Ishikawa (cell line): ENCODE measurements at regions not wholly inside any gene's neighbourhood (a gene's known extent, or its start where the extent isn't known, plus 50 kb on each side); places are given as distances from the start of the nearest gene placed in this dataset.

Experiments used
- CEBPB ChIP-seq: IDR thresholded peaks from 2 replicates; pipeline ENCODE4 v1.6.1; 2012
- EGR1 ChIP-seq: IDR thresholded peaks from 2 replicates; pipeline ENCODE4 v1.6.1; 2012
- EP300 ChIP-seq: IDR thresholded peaks from 2 replicates; pipeline ENCODE4 v1.6.1; 2012; ENCODE audit warnings: borderline replicate concordance
- FOXM1 ChIP-seq: IDR thresholded peaks from 2 replicates; pipeline ENCODE4 v1.6.1; 2012; ENCODE audit warnings: low read depth, borderline replicate concordance
- NFIC ChIP-seq: IDR thresholded peaks from 2 replicates; pipeline ENCODE4 v1.6.1; 2012
- RAD21 ChIP-seq: IDR thresholded peaks from 2 replicates; pipeline ENCODE4 v1.6.1; 2012; ENCODE audit warnings: low read depth
- TAF1 ChIP-seq: IDR thresholded peaks from 2 replicates; pipeline ENCODE4 v1.6.1; 2012; ENCODE audit warnings: low read depth, mild to moderate bottlenecking
- TCF12 ChIP-seq: IDR thresholded peaks from 2 replicates; pipeline ENCODE4 v1.6.1; 2012; ENCODE audit warnings: low read depth
- TEAD4 ChIP-seq: IDR thresholded peaks from 2 replicates; pipeline ENCODE4 v1.6.1; 2012
- YY1 ChIP-seq: IDR thresholded peaks from 2 replicates; pipeline ENCODE4 v1.6.1; 2012; ENCODE audit warnings: low read depth
- ZBTB7A ChIP-seq: IDR thresholded peaks from 2 replicates; pipeline ENCODE4 v1.6.1; 2012; ENCODE audit warnings: low read depth
- TF ChIP-seq, protein P1 (sequence below): IDR thresholded peaks from 2 replicates; pipeline ENCODE4 v1.6.1; 2012
- TF ChIP-seq, protein P2 (sequence below): IDR thresholded peaks from 2 replicates; pipeline ENCODE4 v1.6.1; 2012; ENCODE audit warnings: low read depth, mild to moderate bottlenecking
- TF ChIP-seq, protein P3 (sequence below): IDR thresholded peaks from 2 replicates; pipeline ENCODE4 v1.6.1; 2012

DNA sequence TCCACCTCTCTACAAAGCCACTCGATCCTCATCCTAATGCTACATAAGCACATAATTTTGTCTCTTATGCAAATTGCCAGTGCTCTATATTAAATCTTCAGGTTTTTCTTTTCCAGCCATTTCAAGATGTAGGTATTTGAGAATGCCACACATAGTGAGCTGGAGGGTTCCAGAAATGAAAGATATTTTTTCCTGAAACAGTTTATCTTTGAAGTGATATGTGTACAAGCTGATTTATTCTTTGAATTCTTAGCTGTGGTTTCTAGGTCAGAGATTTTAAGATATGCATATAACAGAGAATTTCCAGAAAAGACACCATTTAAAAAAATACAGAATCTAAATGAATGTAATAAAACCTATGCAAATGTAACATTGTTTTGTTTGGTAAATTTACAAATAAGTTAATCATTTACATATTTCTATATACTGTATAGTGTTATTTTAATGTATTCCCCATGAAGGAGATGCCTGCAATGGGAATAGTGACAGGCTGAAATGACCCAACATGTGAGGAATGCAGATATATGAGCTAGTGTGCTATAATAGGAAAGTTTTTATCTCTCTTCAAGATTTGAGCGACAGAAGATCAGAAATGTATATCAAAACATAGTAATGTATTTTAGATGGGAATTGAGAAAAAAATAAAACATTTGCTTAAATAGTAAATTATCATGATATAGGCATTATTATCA, 570.2 kb downstream of the SLITRK1 start:
- TF ChIP-seq, protein P1, sequence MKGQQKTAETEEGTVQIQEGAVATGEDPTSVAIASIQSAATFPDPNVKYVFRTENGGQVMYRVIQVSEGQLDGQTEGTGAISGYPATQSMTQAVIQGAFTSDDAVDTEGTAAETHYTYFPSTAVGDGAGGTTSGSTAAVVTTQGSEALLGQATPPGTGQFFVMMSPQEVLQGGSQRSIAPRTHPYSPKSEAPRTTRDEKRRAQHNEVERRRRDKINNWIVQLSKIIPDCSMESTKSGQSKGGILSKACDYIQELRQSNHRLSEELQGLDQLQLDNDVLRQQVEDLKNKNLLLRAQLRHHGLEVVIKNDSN: no peak
- TF ChIP-seq, protein P2, sequence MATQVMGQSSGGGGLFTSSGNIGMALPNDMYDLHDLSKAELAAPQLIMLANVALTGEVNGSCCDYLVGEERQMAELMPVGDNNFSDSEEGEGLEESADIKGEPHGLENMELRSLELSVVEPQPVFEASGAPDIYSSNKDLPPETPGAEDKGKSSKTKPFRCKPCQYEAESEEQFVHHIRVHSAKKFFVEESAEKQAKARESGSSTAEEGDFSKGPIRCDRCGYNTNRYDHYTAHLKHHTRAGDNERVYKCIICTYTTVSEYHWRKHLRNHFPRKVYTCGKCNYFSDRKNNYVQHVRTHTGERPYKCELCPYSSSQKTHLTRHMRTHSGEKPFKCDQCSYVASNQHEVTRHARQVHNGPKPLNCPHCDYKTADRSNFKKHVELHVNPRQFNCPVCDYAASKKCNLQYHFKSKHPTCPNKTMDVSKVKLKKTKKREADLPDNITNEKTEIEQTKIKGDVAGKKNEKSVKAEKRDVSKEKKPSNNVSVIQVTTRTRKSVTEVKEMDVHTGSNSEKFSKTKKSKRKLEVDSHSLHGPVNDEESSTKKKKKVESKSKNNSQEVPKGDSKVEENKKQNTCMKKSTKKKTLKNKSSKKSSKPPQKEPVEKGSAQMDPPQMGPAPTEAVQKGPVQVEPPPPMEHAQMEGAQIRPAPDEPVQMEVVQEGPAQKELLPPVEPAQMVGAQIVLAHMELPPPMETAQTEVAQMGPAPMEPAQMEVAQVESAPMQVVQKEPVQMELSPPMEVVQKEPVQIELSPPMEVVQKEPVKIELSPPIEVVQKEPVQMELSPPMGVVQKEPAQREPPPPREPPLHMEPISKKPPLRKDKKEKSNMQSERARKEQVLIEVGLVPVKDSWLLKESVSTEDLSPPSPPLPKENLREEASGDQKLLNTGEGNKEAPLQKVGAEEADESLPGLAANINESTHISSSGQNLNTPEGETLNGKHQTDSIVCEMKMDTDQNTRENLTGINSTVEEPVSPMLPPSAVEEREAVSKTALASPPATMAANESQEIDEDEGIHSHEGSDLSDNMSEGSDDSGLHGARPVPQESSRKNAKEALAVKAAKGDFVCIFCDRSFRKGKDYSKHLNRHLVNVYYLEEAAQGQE: no peak
- TF ChIP-seq TAF1 (no peak), NFIC (no peak), EP300 (no peak), RAD21 (no peak), CEBPB (no peak), TCF12 (no peak), ZBTB7A (no peak), TEAD4 (no peak), FOXM1 (no peak), YY1 (no peak), EGR1 (no peak)
- TF ChIP-seq, protein P3, sequence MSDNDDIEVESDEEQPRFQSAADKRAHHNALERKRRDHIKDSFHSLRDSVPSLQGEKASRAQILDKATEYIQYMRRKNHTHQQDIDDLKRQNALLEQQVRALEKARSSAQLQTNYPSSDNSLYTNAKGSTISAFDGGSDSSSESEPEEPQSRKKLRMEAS: no peak
